ENCODE measurements at regions not wholly inside any gene's neighbourhood (a gene's known extent, or its start where the extent isn't known, plus 50 kb on each side); places are given as distances from the start of the nearest gene placed in this dataset.

- TF ChIP-seq, protein P1, sequence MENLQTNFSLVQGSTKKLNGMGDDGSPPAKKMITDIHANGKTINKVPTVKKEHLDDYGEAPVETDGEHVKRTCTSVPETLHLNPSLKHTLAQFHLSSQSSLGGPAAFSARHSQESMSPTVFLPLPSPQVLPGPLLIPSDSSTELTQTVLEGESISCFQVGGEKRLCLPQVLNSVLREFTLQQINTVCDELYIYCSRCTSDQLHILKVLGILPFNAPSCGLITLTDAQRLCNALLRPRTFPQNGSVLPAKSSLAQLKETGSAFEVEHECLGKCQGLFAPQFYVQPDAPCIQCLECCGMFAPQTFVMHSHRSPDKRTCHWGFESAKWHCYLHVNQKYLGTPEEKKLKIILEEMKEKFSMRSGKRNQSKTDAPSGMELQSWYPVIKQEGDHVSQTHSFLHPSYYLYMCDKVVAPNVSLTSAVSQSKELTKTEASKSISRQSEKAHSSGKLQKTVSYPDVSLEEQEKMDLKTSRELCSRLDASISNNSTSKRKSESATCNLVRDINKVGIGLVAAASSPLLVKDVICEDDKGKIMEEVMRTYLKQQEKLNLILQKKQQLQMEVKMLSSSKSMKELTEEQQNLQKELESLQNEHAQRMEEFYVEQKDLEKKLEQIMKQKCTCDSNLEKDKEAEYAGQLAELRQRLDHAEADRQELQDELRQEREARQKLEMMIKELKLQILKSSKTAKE (IDR thresholded peaks at IDR 0.05; ENCODE audit: low read depth, poor library complexity, severe bottlenecking): no peak
- TF ChIP-seq PAX5 (IDR thresholded peaks at IDR 0.05; ENCODE audit: borderline replicate concordance, low read depth, low read length) (peak; percentile 31; the same call in 1 of the 2 replicates), MEF2A (IDR thresholded peaks at IDR 0.05; ENCODE audit: insufficient read depth, low read depth, low read length) (peak; percentile 77), ATF7 (IDR thresholded peaks at IDR 0.05; ENCODE audit: low read depth) (peak; percentile 68; the same call in 1 of the 2 replicates), SRF (IDR thresholded peaks at IDR 0.05; ENCODE audit: low read depth in 2 of 2, low read length in 2 of 2) (0 out of 4 replicates have a peak, but pooled peaks of 1 of the 2 experiments have one; percentile 30), BHLHE40 (IDR thresholded peaks at IDR 0.05; ENCODE audit: borderline replicate concordance in 1 of 2, low read depth in 2 of 2, low read length in 1 of 2) (0 out of 4 replicates have a peak, but pooled peaks of 1 of the 2 experiments have one; percentile 22), ZBTB11 (CRISPR knock-in tag; IDR thresholded peaks at IDR 0.05) (no peak), FOXM1 (IDR thresholded peaks at IDR 0.05; ENCODE audit: low read depth, low read length) (peak; percentile 72), NFIC (IDR thresholded peaks at IDR 0.05; ENCODE audit: low read depth, low read length) (peak; percentile 76), SPI1 (IDR thresholded peaks at IDR 0.05; ENCODE audit: borderline replicate concordance, insufficient read depth, low read depth, low read length) (no peak), TCF3 (IDR thresholded peaks at IDR 0.05; ENCODE audit: borderline replicate concordance, insufficient read depth, low read depth, low read length) (peak; percentile 66; the same call in 1 of the 2 replicates), CREM (IDR thresholded peaks at IDR 0.05; ENCODE audit: low read depth) (peak; percentile 73), IRF4 (IDR thresholded peaks at IDR 0.05; ENCODE audit: low read depth, low read length) (peak; percentile 49; the same call in 1 of the 2 replicates), CBFB (IDR thresholded peaks at IDR 0.05; ENCODE audit: low read depth) (peak; percentile 62; the same call in 1 of the 2 replicates), MTA2 (IDR thresholded peaks at IDR 0.05; ENCODE audit: low read depth) (peak; percentile 18; the same call in 1 of the 2 replicates), SP1 (IDR thresholded peaks at IDR 0.05; ENCODE audit: low read depth, low read length) (peak; percentile 14), ZBED1 (IDR thresholded peaks at IDR 0.05; ENCODE audit: borderline replicate concordance) (peak; percentile 57; the same call in 1 of the 2 replicates), YY1 (IDR thresholded peaks at IDR 0.05; ENCODE audit: low read depth, low read length) (peak; percentile 38; the same call in 1 of the 2 replicates), DPF2 (IDR thresholded peaks at IDR 0.05) (peak; percentile 14; the same call in 1 of the 2 replicates)
- TF ChIP-seq, protein P2, sequence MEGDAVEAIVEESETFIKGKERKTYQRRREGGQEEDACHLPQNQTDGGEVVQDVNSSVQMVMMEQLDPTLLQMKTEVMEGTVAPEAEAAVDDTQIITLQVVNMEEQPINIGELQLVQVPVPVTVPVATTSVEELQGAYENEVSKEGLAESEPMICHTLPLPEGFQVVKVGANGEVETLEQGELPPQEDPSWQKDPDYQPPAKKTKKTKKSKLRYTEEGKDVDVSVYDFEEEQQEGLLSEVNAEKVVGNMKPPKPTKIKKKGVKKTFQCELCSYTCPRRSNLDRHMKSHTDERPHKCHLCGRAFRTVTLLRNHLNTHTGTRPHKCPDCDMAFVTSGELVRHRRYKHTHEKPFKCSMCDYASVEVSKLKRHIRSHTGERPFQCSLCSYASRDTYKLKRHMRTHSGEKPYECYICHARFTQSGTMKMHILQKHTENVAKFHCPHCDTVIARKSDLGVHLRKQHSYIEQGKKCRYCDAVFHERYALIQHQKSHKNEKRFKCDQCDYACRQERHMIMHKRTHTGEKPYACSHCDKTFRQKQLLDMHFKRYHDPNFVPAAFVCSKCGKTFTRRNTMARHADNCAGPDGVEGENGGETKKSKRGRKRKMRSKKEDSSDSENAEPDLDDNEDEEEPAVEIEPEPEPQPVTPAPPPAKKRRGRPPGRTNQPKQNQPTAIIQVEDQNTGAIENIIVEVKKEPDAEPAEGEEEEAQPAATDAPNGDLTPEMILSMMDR (IDR thresholded peaks at IDR 0.05 in 2 of 3, conservative IDR thresholded peaks at IDR 0.05 in 1 of 3; ENCODE audit: control insufficient read depth in 2 of 3, extremely low read depth in 1 of 3, insufficient read depth in 1 of 3, low read depth in 3 of 3, low read length in 3 of 3): no peak
These were observed 91.7 kb upstream of the E2F8 start (continued) for GRCh38 chr11:19332476-19332875.

All from GM12878 (cell line).